Testis (tissue), 2 donors: ENCODE measurements at regions not wholly inside any gene's neighbourhood (a gene's known extent, or its start where the extent isn't known, plus 50 kb on each side); places are given as distances from the start of the nearest gene placed in this dataset.

Experiments used
- CTCF ChIP-seq, 3 experiments: fragments of 450-650 bp in 2 of 3; fragments of 200-600 bp in 1 of 3; sonication (generic) in 1 of 3; IDR thresholded peaks; one replicate each; pipeline ENCODE4 v1.5.1; 2016 to 2019; ENCODE audit warnings: antibody characterized with exemption in 3 of 3, mild to moderate bottlenecking in 2 of 3, moderate library complexity in 1 of 3
- POLR2A ChIP-seq: fragments of 450-650 bp; IDR thresholded peaks from one replicate; pipeline ENCODE4 v1.6.1; 2017; ENCODE audit warnings: antibody characterized with exemption, mild to moderate bottlenecking, moderate library complexity

- TF ChIP-seq CTCF (IDR thresholded peaks at IDR 0.05), result no peak
- no peak for TF ChIP-seq POLR2A
These were observed 251.3 kb upstream of the ETAA1 start for GRCh38 chr2:67145851-67146250.
